GM04503 (cell line): ENCODE measurements at regions not wholly inside any gene's neighbourhood (a gene's known extent, or its start where the extent isn't known, plus 50 kb on each side); places are given as distances from the start of the nearest gene placed in this dataset.

Experiments
- DNase-seq: peaks from one replicate; pipeline ENCODE4 v3.0.0-alpha.2; 2012; ENCODE audit warnings: low read depth

DNA sequence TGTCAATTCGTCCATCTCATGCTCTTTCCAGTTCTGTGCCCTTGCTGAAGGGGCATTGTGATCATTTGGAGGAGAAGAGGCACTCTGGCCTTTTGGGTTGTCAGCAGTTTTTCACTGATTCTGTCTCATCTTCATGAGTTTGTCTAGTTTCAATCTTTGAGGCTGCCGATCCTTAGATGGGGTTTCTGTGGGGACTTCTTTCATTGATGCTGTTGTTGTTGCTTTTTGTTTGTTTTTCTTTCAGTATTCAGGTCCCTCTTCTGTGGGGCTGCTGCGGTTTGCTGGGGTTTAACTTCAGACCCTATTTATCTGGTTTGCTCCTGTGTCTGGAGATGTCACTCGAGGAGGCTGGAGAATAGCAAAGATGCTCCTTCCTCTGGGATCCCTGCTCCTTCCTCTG is 224.3 kb downstream of the JRKL start:
- DNase-seq = no peak

DNA sequence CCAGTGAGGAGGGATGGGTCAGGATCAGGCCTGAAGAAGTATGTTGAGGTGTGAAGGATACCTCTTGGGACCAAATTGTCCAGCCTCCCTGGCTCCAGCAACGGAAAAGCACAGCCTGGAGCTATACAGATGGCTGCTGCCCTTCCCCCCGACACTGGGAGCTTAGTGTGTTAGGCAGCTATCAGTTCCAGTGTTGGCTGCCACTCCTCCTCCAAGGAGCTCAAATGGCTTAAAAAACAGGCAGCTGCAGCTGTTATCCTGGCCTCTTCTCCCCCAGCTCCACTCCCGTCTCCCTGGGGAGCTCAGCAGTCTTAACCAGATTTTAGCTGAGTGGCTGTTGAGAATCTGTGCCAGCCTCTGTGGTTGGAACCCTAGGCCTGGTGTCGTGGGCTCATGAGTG is 225.0 kb downstream of the JRKL start:
- no peak for DNase-seq

DNA sequence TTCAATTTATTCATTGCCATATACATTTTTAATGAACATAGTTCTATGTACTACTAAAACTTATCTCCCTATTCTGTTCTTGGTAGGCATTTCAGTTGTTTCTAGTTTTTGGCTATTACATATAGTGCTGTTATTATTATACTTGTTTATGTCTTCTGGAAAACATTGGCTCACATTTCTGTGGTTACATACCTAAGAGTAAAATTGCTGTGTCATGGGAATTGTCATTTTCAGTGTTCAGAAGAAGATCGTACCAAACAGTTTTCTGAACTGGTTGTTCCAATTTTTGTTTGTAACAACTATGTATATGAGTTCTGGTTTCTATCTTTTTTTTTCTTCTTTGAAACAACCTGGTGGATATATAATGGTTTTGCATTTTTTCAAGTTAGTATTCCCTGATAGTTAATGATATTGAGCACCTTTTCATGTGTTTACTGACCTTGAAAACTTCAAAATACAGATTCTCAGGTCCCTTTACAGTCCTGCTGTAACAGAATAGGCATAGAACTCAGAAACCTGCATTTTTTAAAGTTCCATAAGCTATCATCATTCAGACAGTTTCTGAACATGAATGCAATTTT is 230.7 kb downstream of the JRKL start:
- no peak for DNase-seq

DNA sequence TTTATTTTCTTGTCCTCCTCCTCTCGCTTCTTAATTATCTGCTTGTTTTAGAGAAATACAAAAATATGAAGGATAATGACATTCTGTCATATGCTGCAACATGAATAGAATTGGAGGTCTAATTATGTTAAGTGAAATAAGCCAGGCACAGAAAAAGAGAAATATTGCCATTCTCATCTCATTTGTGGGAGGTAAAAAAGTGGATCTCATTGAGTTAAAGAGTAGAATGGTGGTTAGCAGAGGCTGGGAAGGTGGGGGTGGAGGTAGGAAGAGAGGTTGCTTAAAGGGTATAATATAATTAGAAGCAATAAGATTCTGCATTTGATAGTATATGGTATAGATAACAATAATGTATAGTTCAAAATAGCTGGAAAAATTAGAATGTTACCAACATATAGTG is 231.3 kb downstream of the JRKL start:
- DNase-seq = no peak

DNA sequence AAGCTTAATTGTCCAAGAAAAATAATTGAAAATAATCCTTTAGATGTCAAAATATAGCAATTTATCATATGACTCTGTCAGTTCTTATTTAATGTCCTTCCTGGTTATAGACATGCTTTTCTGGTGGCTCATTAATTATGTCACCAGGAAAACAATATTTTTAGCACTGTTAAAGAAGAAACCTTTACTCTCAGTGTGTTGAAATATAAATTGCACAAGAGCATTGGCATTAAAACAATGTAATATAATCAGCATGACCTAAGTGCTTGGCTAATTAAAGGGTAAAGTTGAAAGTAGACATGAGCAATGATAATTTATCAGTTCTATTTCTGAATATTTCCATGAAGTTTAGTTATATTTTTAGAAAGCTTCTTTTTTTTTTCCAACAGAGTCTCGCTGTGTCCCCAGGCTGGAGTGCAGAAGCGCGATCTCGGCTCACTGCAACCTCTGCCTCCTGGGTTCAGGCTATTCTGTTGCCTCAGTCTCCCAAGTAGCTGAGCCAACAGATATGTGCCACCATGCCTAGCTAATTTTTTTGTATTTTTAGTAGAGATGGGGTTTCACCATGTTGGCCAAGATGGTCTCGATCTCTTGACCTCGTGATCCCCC is 232.3 kb downstream of the JRKL start:
- no peak for DNase-seq

DNA sequence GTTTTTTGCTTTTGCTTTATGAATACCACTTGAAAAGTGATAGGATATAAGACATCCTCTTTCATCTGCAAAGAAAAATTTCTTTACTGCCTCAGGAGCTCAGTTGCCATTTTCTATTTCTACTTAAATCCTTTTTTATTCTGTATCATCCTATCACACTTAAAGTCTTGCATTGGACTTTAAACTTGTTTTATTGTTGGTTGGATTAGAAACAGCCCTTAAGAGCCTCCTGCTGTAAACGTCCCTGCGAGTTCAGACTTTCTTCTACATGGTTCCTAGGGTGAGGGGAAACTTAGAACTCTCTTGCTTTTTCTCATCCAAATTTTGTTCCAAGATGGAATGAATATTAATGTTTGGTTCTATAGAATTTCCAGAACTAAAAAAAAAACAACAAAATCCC is 234.3 kb downstream of the JRKL start:
- DNase-seq = no peak

DNA sequence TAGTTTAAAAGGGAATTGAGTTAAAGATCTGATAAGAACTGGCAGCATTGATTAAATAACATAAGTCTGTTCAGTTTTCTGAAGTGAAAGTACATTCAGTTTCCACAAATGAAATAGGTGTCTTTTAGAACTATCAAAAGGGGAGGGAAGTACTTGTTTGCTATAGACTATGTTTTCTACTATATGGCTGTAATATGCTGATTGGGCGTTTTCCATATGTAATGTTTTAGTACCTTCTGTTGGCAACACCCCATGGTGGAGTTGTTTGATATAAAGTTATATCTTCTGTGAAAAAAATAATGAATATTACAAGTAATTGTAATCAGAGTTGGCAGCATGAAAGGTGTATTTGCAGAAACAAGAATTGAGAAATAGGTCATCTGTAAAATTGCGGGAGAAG is 237.6 kb downstream of the JRKL start:
- DNase-seq = no peak

DNA sequence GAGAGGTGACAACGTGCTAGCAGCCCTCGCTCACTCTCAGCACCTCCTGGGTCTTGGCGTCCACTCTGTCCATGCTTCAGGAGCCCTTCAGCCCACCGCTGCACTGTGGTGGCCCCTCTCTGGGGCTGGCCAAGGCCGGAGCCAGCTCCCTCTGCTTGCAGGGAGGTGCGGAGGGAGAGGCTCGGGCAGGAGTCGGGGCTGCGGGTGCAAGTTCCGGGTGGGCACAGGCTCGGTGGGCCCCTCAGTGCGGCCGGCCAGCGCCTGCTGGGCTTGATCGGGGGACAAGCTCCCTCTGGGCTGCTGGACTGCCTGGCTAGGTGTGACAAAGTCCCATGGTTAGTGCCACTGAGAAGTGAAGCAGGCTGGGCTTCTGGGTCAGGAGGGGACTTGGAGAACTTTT is 245.8 kb downstream of the JRKL start:
- no peak for DNase-seq

DNA sequence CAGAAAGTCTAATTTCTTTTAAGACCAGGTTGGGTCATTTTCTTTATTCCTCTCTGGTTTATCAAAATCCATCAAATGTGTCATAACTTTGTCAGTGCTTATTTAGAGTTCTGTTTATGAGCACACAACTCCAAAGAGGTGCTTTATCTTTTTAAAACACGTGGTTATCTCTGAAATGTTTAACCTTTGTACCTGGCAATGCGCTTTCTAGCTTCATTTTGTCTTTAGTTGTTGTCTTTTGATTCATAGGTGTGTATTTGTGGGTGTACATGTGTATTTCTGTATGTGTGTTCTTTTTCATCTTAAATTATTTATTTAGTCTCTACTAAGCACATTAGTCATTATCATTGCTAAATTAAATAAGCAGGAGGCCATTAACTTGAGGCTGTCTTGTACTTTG is 251.4 kb downstream of the JRKL start:
- no peak for DNase-seq

DNA sequence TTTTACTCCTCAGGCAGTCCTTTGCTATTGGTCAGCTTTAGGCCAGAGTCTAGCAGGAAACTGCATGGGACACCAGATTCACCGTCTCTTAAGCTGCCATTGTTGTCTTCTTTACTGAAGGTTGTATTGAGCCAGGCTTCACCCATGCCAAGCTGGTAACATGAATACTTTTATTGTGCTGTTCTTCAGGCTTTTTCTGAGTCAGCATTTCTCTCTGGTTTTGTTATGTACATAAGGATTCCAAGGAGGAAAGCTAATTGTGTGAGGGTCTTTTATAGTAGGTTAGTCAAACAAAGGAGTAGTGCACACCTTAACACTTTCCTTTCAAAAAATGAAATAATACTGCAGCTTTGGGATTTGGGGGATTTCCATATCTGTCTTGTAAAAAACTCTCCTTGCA is 252.8 kb downstream of the JRKL start:
- no peak for DNase-seq

DNA sequence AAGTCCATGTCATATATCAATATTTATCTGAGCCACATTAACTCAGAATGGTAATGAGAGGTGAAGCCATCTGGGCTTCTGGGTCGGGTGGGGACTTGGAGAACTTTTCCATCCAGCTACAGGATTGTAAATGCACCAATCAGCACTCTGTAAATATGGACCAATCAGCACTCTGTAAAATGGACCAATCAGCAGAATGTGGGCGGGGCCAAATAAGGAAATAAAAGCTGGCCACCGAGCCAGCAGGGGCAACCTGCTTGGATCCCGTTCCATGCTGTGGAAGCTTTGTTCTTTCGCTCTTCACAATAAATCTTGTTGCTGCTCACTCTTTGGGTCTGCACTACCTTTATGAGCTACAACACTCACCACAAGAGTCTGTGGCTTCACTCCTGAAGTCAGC is 253.4 kb downstream of the JRKL start:
- no peak for DNase-seq

DNA sequence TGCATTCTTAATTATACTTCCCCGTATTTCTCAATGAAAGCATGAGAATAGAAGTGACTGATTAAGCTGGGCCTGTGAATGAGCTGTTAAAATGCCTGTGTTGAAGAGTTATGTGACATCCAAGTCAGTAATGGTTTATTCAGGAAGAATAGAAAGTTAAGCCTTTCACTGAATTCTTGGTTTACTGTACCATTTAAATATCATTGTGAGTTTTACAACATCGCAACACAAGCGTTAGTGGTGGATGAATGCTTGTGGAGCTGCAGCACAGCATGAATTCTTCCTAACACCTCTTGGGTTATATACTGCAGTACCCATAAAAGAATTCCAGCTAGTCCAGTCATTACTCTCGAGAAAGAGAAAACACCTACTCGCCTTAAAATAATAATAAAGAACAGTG is 257.8 kb downstream of the JRKL start:
- DNase-seq = no peak

DNA sequence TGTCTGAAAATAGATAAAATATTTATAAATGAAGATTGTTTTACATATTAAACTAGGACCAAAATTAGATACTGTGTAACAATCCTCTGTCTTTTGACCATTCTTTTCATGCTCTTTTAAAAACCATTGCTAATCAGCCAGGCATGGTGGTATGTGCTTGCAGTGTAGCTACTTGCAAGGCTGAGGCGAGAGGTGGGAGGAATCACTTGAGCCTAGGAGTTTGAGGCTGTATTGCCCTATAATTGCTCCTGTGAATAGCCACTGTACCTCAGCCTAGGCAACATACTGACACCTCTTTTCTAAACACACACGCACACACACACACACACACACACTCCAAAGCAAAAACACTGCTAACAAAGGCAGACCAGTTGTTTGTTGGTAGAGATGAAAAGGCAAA is 259.2 kb downstream of the JRKL start:
- no peak for DNase-seq

DNA sequence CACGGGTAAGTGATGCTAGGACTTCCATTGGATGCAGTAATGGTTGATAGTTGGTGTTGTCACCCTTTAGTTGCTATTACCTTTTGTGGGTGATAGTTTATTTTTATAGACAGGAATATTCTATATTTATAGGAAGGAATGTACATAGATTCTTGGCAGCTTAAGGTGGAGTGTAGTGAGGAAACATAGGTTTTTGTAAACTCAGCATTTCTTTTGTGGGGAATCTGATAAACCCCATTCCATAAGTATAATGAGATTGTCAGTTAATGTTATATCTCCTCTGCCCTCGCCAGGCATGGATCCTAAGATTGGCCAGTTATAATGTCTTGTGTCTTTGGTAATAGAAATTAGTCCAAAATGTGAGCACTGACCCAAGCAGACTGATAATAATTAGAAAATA is 262.7 kb downstream of the JRKL start:
- DNase-seq = no peak

DNA sequence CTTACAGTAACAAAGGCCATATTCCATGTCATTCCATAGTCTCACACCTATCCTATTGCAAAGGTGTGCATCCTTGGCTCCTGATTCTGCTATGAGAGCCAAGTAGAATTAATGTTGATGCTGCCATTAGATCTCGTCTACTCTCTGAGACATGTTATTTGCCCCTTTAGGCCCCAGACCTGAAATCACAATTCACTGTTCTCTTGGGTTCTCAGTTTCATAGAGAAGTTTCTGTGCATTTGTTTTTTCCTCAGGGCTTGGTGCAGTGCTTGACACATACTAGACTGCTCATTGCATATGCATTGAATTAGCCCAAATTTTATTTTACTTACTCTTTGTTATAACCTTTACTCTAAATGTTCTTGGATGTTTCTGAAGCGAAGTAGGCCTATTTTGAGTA is 265.7 kb downstream of the JRKL start:
- no peak for DNase-seq

DNA sequence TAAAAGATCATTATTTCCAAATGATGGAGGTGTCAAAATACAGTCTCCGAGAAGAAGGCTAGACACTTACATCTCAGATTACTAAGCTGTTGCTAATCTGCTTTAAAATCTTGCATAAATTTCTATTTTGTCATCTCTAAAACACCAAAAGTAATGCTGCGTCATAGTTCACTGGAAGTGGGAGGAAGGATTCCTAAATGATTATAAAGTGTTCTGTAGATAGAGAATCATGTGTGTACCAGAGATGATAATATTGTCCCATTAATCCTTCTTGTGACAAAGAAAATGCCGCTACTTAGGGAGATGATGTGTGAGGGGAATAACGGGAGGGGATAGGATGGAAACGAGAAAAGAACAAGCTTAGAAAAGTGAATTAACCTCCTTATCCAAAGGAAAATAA is 268.6 kb downstream of the JRKL start:
- DNase-seq = no peak

DNA sequence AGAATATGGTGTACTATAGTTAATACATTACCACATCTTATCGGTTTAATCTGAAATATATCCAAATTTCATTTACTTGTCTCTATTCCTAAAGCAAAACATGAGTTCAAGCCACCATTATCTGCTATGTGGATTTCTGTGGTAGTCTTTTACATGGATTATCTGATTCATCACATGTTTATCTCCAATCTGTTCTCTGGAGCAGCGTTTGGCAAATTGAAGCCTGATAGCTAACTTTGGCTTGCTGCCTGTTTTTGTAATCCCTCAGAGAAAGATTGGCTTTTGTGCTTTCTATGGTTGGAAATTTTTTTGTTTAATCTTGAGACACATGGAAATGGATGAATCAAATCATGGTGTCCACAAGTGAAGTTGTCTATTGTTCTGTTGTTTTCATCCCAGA is 274.3 kb downstream of the JRKL start:
- no peak for DNase-seq

DNA sequence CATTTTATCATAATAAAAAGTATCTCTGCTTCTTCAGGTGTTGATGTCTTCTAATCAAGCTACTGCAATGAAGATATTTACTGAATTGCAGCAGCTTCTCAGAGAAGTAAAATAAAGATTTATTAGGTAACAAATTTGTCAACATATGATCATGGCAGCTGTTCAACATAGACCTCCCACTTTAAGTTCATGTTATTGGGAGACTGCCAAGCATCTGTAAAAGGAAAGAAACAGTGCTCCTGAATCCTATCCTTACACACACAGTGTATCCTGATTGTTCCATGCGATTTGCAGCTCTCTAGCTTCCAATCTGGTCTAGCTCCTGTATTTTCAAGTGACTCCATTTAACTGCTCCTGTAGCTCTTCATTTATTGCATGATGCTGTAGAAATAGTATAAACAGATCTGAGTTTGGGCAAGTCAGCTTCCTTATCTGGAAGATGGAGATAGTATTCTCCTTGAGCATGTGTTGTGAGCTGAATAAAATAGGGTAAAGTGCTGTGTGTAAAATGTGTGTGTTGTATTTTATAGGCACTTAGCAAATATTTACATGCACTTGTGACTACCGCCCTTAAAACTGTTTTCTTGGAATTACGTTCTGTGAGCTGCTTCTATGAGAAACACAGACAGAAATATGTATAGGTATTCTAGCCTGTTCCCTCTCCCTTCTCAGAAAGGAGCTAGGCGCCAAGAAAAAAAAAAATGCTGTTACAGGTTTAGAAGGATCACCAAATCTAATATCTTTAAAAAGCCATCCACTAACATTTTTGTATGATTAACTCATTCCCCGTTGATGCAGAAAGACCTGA is 290.6 kb downstream of the JRKL start:
- no peak for DNase-seq

DNA sequence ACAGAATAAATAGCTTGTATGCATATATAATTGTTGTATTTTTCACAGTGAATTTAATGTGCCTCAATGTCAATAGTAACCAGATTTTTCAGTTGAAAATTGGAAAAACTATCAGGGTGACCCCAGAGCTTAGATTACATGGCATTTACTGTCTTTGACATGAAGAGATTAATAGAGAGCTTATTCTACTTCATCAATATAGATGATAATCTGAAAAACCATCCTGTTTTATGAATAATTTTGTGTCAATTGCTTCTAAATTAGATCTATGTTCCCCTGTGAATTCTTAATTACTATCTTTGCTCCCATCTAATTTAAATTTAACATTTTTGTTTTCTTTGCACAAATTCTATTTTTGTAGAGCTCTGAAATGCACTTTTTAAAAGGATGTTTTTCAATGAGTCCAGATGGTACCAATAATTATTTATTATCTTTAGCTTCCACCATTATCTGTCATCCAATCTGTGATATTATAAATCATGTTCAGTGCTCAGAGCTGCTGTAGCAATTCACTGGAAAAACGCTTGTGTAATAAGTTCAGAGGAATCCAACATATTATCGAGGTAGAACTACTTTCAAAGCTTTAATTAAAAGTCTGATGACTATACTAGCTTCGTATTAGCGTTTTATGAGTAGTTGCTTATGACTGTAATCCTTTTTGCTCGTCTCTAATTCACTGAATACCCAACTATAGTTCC is 291.4 kb downstream of the JRKL start:
- no peak for DNase-seq

DNA sequence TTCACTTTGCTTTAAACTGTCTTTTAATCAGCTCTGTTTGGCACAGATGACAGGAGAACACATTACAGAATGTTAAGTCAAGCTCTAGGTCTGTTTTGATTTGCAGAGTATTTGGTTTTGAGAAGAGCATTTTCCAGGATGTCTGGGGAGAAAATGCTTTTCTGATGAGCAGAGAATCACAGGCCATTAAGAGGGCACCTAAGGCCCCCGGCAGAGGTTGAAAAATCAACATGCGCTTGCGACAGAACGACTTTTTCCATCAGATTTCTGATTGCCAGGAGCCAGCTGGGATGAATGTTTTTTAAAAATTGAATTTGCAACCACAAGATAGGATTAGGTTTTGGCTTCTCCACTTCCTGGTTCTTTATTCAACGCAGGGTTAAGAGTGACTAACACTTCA is 304.5 kb downstream of the JRKL start:
- DNase-seq = no peak

DNA sequence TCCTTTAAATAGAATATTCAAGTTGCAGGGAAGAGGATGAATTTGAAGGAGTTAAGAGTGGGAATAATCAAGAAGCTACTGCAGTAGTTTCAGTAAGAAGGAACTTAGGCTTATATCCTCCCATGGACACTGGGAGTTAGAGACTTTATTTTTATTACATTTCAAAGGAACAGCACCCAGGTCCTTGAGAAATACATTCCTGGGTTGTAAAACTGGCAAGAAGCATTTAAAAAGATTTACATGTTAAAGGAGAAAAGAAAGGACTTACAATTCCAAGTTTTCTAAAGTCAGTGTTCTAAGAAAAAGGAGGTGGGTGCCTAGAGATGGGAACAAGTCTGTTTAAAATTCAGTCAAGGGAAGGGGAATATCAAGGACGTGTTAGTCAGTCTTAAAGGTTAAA is 306.9 kb downstream of the JRKL start:
- no peak for DNase-seq

DNA sequence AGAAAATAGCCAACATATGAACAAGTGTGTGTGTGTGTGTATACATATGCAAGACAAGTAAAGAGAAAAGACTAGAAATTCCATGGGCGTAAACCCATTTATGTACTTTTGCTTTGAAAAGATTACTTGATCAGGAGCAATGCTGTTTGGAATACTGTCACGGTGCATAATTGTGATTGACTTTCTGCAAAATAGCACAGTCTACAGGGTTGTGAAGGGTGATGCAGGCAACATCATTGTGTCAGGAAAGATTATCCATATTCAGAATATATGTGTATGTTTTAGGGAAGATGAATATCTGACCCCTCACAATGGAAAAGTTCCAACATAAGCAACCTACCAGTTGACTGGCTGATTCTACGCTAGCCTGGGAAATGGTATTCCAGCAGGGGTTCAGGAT is 307.7 kb downstream of the JRKL start:
- DNase-seq = no peak

DNA sequence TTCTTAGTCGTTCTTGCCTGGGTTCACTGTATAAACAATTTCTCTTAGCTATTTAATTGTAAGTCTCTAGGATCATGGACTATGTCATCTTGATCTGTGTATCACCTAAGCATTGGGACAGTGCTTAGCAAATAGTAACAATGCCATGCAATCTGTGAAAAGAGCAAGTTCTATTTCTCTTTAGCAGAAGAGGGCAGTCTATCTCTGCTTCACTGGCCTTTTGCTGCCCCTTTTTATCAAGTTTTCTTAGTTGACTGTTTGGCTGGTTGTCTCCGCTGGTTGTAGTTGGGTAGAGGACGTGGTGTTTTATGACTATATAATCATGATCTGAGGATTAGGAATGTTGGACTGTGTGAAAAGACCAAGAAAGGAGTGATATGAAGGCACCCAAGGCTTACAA is 315.0 kb downstream of the JRKL start:
- no peak for DNase-seq
